ENCODE measurements at regions not wholly inside any gene's neighbourhood (a gene's known extent, or its start where the extent isn't known, plus 50 kb on each side); places are given as distances from the start of the nearest gene placed in this dataset.

DNA sequence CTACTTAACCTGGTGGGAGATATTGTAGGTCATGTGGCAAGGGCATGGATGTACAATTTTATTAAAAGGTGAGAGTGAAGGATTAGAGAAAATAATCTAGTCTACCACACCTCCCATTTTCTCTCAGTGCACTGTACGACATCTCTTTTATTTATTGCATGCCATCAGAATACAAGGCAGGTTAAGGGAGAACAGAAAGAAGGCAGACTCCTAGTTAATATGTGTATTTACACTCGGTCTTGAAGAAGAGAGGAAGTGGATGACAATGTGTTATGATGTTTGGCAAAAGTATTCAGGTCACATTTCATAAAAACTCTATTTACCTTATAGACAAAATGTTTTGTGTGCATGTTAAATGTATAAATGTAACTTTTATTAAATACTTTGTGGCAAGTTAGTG, 306.1 kb downstream of the CTH start:
- TF ChIP-seq, protein P1, sequence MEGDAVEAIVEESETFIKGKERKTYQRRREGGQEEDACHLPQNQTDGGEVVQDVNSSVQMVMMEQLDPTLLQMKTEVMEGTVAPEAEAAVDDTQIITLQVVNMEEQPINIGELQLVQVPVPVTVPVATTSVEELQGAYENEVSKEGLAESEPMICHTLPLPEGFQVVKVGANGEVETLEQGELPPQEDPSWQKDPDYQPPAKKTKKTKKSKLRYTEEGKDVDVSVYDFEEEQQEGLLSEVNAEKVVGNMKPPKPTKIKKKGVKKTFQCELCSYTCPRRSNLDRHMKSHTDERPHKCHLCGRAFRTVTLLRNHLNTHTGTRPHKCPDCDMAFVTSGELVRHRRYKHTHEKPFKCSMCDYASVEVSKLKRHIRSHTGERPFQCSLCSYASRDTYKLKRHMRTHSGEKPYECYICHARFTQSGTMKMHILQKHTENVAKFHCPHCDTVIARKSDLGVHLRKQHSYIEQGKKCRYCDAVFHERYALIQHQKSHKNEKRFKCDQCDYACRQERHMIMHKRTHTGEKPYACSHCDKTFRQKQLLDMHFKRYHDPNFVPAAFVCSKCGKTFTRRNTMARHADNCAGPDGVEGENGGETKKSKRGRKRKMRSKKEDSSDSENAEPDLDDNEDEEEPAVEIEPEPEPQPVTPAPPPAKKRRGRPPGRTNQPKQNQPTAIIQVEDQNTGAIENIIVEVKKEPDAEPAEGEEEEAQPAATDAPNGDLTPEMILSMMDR (IDR thresholded peaks at IDR 0.05), result no peak
- no peak for TF ChIP-seq POLR2A (IDR thresholded peaks at IDR 0.05)
